Myocyte (in vitro differentiated cells): ENCODE measurements at regions not wholly inside any gene's neighbourhood (a gene's known extent, or its start where the extent isn't known, plus 50 kb on each side); places are given as distances from the start of the nearest gene placed in this dataset.

Experiments
- DNase-seq: peaks from one replicate; pipeline ENCODE4 v3.0.0-alpha.2; 2012; ENCODE audit warnings: low read depth

- DNase-seq, result no peak
Measured at GRCh38 chr20:41671143-41671542, 53.0 kb upstream of the CHD6 start.

DNA sequence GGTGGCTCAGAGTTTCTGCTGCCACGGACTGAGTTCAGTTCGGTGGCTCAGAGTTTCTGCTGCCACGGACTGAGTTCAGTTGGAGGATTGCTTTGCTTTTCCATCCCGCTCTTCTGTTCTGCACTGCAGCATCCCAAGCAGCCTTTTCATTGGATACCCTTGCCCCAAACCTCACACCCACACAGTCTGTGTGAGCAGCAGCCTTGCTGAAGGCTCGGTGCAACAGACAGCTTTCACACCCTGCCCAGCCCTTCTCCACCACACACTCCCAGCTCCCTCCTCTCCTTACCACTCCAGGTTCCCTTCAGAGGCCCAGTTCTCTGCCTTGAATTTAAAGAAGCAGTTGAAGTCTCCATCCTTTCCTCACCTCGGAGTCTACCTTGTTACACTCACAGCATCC is 52.5 kb upstream of the CHD6 start:
- no peak for DNase-seq

GRCh38 chr20:41669708-41670263 is 51.6 kb upstream of the CHD6 start:
- no peak for DNase-seq

DNA sequence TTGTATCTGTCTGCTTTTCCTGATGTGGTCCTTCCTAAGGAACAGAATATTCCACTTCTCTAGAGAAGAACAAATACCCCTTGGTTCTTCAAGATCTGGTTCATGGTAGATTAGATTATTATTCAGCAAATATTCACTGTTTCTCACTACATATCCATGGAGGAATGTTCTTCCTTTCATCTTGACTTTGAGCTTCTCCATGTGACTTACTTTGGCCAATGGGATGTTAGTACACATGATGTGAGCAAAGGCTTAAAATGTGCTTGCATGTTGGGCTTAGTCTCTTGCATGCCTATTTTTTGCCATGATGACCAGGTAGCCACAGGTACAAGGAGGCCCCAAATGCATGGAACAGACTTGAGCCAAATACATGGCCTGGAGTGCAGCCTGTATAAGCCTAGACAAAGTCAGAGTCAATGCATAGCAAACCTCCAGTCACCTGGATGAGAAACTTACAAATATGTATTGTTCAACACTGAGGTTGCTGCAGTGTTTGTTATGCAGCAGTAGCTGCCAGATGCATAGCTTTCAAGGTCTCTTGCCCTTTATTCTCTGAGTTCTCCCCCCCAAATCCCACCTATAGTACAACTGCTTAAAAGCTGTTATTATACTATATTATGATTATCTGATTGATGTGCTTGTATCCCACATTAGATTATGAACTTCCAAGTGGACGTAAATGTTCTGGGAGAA is 50.0 kb upstream of the CHD6 start:
- DNase-seq, result no peak
